GM19043 (cell line): ENCODE measurements at regions not wholly inside any gene's neighbourhood (a gene's known extent, or its start where the extent isn't known, plus 50 kb on each side); places are given as distances from the start of the nearest gene placed in this dataset.

Experiments used
- ATAC-seq: cut with Tn5 transposase; IDR thresholded peaks from one replicate; pipeline ENCODE4 v1.9.1; 2021; ENCODE audit warnings: low read depth; ENCODE audit not compliant: unreplicated experiment

DNA sequence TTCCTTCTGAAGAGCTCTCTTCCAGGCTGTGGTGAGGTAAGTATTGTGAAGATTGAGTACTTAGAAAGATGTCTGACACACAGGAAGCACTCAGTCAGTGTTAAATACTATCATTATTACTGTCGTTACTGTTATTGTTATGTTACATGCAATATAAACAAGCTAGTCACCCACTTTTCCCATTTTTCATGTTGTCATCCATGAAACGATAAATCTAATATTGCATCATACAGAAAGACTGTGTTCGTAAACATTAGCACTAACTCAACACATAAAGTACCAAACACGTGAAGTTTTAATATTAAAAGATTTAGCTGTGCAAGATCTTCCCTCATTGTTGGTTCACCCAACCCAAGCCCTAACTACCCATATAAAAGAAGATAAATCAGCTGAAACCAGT is 109.2 kb upstream of the NRSN1 start:
- ATAC-seq = no peak

DNA sequence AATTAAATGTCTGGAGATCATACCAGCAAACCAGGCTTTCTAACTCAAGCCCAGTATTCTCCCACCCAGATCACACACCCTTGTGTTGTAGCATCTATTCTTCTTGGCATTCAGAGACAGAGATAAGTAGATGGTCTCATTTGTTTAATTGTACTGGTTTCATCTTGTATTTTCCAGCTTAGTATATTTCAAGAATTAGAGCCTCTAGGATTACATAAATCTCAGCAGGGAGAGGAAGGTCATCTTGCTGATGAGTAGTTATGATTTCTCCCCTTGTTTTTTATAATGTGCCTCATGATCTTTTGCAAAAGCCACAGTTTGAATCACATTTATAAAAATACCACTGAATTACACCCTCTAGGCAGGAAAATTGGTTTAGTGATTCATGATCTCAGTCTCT is 106.6 kb upstream of the NRSN1 start:
- ATAC-seq = no peak

DNA sequence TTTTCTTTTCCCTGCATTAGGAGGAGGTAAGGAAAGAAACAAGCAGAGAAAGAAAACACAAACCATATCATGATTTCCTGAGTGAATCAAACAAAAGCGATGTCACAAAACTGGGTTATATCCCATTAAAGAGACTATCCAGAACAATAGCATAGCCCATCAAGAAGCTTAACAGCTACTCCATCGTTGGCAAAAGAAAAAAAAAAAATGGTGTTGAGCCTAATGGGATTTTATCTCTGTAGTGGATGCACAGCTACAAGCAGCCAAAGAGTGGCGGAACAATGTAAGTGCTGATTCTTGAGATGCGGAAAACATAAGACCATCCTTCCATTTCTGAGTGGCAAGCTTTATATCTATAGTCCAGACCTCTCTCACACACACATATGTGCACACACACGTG is 106.2 kb upstream of the NRSN1 start:
- no peak for ATAC-seq

DNA sequence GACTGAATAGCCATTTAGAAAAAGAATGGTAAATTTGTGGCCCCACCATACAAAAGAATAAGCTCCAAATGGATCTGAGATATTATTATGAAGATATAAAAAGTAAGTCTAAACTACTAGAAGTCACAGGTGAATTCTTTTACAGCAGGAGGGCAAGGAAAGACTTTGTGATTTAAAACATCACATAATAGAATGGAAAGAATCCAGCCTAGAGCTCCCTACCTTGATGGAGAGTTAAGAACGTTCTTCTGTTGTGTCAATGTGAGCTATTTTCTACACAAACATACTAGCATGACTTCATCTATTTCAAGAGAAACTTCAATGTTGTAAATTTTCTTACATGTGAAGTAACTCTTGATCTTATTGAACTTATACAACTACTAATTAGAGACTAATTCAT is 100.0 kb upstream of the NRSN1 start:
- no peak for ATAC-seq

DNA sequence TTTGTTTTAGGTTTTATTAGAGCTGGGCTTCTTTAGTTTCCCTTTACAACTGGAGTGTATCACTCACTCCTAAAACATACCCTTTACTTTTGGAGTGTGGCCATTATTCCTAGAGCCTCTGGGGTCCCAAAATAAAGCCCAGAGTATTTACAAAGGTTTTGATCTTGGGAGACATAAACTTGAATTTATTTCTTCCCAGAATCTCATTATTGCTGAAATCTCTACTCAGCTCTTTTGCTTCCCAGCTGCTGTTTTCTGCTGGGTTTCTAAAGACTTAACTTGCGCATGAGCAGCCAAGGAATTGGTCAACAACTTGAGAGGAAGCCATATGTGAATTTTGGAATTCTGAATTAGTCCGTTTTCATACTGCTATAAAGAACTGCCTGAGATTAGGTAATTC is 94.5 kb upstream of the NRSN1 start:
- no peak for ATAC-seq

DNA sequence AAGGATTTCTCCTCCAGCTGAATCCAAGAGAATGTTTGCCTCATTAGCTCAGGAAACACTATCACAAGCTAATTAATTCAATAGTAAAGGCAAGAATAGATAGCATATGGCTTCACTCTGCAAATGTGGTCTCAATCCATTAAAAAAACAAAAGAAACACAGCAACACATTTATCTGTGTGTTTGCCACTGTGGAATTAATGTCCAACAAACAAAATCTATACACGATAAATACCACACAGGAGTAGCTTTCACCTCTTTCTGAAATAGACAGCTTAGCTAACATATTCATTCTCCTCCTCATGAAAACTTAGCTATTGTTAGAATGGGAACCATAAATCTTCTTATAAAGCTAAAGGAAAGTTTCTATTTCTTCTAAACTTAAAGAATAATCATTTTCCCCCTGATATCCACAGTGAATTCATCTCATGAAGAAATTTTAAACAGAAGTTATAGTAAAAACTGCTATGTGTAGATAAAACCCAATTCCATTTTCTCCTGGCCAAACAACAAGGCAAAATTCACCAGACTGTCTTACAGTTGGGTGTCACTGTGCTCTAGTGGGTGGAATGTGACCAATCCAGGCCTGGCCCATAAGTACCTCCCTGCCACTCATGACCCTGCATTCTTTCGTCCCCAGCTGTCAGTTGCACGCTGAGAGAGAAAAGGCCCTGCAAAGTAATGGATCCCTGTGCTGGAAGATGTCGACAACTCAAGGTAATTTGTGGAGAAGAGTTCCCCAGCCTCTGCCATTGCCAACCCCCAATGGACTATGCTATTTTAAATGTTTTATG is 92.9 kb upstream of the NRSN1 start:
- no peak for ATAC-seq

DNA sequence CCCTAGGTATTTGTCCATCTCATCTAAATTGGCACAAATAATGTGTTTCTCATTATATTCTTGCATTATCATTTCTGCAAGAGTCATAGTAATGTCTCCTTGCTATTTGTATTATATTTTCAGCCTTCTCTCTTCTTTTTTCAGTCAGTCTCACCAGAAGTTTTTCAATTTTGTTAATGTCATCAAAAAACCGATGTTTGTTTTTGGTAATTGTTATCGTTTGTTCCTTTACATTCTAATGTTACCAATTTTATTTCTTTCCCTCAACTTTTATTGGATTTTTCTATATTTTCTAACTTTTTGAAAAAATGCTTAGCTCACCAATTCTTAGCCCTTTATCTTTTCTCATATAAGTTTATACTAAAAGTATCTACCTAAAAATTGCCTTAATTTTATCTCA is 82.2 kb upstream of the NRSN1 start:
- no peak for ATAC-seq

DNA sequence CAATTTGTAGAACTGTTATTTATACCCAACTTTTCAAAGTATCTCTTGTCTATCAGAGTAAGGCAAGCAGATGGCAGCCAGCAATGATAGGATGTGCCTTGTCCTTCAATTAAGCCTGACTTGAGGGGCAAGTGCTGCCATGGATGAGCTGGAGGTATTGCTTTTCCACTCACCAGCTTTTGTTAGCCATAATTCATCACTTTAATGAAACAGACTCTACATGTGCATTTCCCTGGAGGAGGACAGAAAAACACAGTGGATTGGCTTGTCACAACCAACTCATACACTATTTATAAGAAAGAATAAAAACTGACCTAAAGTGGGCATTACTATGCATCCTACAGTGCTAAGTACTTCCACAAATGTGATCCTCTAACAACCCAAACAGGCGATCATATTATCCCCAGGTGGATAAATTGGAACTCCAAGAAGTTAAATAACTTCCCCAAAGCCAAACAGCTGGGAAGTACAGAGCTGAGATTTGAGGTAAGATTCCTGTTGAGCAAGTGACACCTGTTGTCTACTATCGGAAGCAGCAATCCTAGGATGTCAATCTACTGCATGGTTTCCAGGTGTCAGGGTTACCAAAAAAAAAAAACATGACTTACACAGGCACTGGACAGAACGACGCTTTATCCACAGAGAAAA is 73.9 kb upstream of the NRSN1 start:
- ATAC-seq = no peak

DNA sequence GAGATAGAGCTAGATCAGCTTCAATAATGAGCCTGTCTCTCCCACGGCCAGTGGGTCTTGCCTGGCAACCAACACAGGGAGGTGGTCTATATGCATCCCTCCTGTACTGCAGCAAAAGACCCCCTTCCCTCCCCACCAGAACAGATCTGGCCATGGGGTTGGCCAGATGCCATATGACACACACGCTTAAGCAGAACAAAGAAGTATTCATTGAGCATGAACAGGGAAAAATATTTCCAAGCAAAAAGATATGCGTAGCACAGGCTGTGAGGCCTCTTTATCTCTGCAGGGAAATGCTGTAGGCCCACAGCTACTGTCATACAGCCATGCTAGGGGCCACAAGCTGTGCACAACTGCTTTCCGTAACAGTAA is 73.4 kb upstream of the NRSN1 start:
- no peak for ATAC-seq

DNA sequence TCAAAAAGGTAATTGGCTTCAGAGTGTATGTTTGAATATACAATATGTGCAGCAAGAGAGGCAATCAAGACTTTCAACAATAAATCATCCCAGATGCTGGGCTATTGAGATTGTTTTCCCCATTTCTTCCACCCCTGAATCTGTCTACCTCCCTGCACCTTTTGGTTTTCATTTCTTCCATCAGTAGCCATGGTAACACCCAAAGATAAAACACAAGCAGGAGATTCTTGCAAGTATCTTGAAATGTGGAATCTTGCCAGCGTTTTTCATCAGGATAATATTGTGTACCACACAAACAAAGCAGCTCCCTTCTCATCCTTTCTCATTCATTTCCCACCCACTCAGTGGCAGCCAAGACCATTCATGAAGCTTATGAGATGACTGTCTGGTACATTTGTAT is 73.0 kb upstream of the NRSN1 start:
- ATAC-seq = no peak

DNA sequence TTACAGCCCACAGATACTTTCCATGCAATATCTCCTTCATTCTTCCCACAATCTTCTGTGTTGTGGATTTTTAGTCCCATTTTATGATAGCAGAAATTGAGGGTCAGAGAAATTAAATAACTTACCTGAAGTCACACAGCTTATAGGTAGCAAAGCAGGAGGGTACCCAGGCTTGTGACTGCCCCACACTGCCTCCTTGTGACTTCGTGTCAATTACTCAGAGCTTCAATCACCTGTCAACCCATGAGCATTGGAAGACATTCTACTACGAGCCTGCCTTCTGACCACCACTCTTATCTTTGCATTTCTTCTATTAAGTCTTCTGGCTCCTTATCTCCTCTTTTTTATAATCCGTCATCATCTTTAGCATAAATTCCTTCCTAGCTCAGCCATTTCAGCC is 71.6 kb upstream of the NRSN1 start:
- no peak for ATAC-seq

DNA sequence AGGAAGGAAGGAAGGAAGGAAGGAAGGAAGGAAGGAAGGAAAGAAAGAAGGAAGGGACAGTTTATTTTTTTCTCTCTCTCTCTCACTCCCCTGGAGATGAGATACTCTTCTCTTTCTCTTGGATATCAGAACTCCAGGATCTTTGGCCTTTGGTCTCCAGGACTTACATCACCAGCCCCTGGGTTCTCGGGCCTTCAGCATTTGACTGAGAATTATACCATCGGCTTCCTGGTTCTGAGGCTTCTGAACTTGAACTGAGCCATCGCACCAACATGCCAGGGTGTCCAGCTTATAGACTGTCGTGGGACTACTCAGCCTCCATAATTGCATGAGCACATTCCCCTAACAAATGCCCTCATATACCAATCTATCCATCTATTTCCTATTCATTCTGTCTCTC is 69.4 kb upstream of the NRSN1 start:
- no peak for ATAC-seq

DNA sequence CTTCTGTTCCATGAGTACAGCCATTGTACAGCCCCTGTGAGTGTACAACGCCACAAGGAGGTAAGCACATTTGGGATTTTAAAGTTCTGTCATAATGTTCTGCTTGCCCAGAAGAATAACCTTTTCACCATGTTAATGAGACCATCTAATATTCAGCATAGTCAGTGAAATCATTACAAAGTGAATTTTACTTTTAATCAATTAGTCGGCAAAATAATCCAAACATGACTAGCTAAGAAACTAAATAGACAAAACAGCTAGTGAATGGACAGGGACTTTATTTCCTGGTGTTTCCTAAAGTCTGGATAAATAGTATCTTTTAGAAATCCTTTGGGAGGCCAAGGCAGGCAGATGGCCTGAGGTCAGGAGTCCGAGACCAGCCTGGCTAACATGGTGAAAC is 69.0 kb upstream of the NRSN1 start:
- no peak for ATAC-seq

DNA sequence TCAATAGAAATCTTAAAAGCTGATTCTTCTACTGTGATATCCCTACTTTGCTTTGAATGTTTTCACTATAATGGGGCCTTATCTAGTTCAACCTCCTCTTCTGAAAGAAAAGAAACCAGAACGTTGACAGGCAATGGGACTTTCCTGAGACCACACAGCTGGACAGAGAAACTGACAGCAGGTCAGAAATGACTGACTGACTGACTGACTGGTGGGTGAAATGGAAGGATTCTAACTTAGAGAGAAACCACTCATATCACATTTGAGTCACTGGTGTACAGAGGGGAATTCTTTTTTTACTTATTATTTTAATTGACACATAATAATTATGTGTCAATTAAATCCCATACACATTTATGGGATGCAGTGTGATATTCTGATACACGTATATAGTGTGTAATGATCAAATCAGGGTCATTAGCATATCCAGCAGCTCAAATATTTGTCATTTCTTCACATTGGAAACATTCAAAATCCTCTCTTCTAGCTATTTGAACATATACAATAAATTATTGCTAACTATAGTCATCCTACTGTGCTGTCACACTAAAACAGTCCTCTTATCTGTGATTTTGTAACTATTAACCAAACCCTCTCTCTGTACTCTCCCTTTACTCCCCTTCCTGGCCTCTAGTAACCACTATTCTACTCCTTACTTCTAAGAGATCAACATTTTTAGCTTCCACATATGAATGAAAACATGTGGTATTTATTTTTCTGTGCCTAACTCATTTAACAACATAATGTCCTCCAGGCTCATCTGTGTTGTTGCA is 64.8 kb upstream of the NRSN1 start:
- peak; percentile 87 for ATAC-seq

DNA sequence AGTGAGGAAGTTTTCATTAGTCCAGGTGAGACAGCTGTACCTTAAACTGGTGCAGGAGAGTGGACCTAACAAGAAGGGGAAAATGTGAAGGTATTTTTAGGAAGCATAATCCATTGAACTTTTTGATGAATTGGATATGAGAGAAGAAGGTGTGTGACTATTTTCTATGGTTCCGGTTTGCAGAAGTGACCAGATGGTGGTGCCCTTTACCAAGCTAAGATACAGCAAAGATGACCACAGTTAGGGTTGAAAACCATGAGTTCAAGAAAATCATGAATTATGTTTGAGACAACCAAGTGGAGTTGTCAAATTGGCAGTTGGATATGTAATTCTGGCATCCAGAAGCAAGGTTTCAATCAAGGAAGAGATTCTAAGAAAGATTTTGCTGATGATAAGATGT is 61.9 kb upstream of the NRSN1 start:
- ATAC-seq = no peak

DNA sequence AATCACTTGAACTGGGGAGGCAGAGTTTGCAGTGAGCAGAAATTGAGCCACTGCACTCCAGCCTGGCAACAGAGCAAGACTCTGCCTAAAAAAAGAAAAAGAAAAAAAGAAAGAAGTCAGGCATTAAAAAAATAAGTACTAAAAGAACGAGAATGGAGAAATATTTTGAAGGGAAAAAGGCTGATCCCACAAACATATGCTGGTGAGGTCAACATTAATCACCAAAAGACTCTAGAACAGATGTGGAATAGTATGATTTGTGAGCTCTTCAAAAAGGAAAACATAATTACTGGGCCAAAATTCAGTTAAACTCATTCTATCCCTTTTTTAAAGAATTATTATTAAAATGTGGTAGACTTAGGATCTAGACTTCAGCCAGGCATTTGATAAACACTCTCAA is 61.2 kb upstream of the NRSN1 start:
- ATAC-seq = no peak

DNA sequence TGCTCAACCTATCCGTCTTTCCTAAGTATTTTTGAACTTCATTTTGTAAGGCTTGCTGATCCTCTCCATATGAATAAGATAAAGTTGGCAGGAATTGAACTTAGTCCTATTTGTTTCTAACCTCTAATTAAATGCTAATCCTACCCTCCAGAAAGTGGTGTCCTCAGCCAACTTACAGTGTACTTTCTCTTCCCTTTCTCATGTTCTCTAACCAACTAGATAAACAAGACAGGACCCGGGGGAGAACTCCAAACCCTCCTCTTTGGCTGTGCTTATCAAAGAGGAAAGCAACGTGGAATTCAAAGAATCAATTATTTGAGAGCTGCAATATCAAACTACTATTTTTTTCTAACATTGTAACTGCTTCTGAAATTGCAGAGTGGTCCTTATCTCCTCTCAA is 56.5 kb upstream of the NRSN1 start:
- no peak for ATAC-seq

DNA sequence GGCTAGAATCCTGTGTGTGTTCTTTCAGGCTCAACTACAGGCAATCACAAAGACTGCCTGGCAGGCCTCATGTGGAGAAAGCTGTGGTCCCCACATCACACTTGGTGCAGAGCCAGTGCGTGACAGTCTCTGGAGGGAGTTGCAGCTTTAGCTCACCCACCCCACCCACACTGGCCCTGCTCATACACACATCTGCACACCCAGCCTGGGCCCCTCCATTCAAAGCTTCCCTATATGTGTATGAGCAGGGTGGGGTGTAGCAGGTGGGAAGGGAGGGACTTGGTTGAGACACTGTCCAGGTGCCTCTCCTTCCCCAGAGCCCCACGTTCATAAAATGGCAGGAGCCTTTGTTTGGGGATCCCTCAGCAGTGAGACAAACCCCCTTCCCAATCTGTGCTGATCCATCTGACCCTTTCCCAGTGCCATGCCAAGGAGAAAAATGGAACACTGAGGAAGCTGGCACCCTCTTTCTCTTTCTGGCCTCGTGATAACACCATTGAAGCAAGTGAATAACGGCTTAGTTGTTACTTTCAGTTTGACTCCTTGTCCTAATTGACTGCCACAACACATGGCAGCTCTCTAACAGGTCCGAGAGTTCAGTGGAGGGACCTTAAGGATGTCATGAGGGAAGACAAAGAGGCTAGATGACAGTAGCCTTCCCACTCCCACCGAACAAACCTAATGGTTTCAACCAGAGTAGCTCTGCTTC is 53.8 kb upstream of the NRSN1 start:
- ATAC-seq = no peak

DNA sequence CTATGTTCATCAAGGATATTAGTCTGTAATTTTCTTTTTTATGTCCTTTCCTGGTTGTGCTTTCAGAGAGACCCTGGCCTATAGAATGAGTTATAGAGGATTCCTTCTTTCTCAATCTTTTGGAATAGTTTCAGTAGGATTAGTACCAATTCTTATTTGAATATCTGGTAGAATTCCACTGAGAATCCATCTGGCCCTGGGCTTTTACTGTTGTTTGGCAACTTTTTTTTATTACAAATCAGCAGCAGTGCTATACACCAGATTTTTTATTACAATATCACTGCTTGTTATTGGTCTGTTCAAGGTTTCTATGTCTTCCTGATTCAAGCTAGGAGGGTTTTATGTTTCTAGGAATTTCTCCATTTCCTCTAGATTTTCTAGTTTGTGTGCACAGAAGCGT is 50.0 kb upstream of the NRSN1 start:
- ATAC-seq = no peak
